ENCODE measurements at regions not wholly inside any gene's neighbourhood (a gene's known extent, or its start where the extent isn't known, plus 50 kb on each side); places are given as distances from the start of the nearest gene placed in this dataset.

DNA sequence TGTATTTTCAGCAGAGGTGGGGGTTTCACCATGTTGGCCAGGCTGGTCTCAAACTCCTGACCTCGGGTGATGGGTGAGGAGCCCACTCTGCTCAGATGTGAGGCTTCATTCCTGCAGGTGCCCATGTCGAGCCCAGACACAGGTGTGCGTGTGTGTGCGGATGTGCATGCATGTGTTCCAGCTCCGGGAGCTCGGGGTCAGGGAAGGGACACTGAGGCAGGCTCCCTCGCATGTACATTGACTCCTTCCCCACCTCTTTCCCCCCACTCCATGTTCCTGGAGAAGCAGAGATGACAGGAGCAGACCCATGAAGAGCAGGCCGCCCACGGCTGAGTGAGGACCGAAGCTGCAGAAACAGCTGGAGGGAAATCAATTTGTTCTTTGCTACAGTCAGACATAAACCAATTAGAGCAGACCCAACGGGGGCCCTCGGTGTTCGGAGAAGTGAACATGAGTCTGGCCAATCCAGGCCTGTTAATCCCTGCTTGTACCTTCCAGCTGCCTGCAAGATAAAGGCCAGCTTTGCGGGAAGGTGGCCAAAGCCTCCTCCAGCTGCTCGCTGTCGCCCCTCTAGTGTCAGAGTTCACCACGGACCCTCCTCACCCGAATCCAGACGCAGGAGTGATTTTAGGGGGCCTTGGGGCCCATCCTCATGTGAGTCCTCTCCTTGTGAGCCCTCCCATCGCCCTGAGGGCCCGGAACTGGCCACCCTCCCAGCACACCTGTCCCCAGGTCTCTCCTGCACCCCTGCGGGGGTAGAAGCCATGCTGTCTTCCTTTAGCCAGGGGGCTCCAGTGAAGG lies 321.0 kb upstream of the RTL1 start:
- Histone ChIP-seq H3K9me3 (ENCODE audit: low read depth, low read length, poor library complexity, severe bottlenecking) (no peaks in the 10 kb centered on the region), H3K27me3 (replicated peaks; ENCODE audit: insufficient read depth, low read depth, low read length, poor library complexity) (no peaks in the 10 kb centered on the region), H3K27ac (ENCODE audit: low read depth, low read length, poor library complexity, severe bottlenecking) (no peak overlapping the region), H3K4me1 (ENCODE audit: insufficient read depth, low read length, poor library complexity, severe bottlenecking) (no peaks in the 10 kb centered on the region), H3K4me3 (ENCODE audit: low read depth, low read length, poor library complexity, severe bottlenecking) (no peak overlapping the region), H3K36me3 (ENCODE audit: insufficient read depth, low read length, poor library complexity, severe bottlenecking) (no peaks in the 10 kb centered on the region)
- POLR2A ChIA-PET (ENCODE audit: low non-redundant PET), result no interaction called here
- intact Hi-C loops (cut with micrococcal nuclease; ENCODE audit: unreplicated experiment), result no loop called here
- CTCF ChIA-PET, result no interaction called here
- DNase-seq (ENCODE audit: low spot score), result peak; percentile 37
- BruUV-seq (replicated peaks), result no TSS peak
- TF ChIP-seq EZH2 (IDR thresholded peaks at IDR 0.05; ENCODE audit: borderline replicate concordance, low read depth, low read length, poor library complexity, severe bottlenecking) (no peak), CTCF (conservative IDR thresholded peaks at IDR 0.05; ENCODE audit: low read depth, low read length) (no peak)

GRCh38 chr14:101225157-101226152 lies 321.9 kb upstream of the RTL1 start:
- ChIA-PET CTCF (no interaction called here), POLR2A (ENCODE audit: low non-redundant PET) (no interaction called here)
- Histone ChIP-seq H3K4me1 (ENCODE audit: insufficient read depth, low read length, poor library complexity, severe bottlenecking) (no peaks in the 10 kb centered on the region), H3K27ac (ENCODE audit: low read depth, low read length, poor library complexity, severe bottlenecking) (no peak overlapping the region), H3K9me3 (ENCODE audit: low read depth, low read length, poor library complexity, severe bottlenecking) (no peaks in the 10 kb centered on the region), H3K36me3 (ENCODE audit: insufficient read depth, low read length, poor library complexity, severe bottlenecking) (no peaks in the 10 kb centered on the region), H3K4me3 (ENCODE audit: low read depth, low read length, poor library complexity, severe bottlenecking) (no peak overlapping the region), H3K27me3 (replicated peaks; ENCODE audit: insufficient read depth, low read depth, low read length, poor library complexity) (no peaks in the 10 kb centered on the region)
- intact Hi-C loops (cut with micrococcal nuclease; ENCODE audit: unreplicated experiment), result no loop called here
- BruUV-seq (replicated peaks), result no TSS peak
- TF ChIP-seq CTCF (conservative IDR thresholded peaks at IDR 0.05; ENCODE audit: low read depth, low read length) (no peak), EZH2 (IDR thresholded peaks at IDR 0.05; ENCODE audit: borderline replicate concordance, low read depth, low read length, poor library complexity, severe bottlenecking) (no peak)
- DNase-seq (ENCODE audit: low spot score), result no peak

DNA sequence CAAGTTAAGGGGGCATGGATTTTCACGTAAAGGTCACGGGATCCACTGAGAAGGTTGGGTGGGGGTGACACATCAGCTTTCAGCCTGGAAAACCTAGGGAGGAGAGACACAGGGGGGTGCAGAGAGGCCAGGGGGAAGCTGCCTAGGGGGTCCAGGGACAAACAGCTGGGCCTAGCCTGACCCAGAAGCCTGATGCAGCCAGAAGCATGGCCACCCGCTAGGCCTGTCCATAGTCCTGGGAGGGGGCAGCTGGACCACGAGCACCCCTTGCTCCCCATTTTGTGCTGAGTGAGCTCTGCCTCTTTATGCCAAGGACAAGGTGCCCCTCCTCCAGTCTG lies 322.7 kb upstream of the RTL1 start:
- Histone ChIP-seq H3K9me3 (ENCODE audit: low read depth, low read length, poor library complexity, severe bottlenecking) (no peaks in the 10 kb centered on the region), H3K27ac (ENCODE audit: low read depth, low read length, poor library complexity, severe bottlenecking) (no peak overlapping the region), H3K27me3 (replicated peaks; ENCODE audit: insufficient read depth, low read depth, low read length, poor library complexity) (no peaks in the 10 kb centered on the region), H3K36me3 (ENCODE audit: insufficient read depth, low read length, poor library complexity, severe bottlenecking) (no peaks in the 10 kb centered on the region), H3K4me3 (ENCODE audit: low read depth, low read length, poor library complexity, severe bottlenecking) (no peak overlapping the region), H3K4me1 (ENCODE audit: insufficient read depth, low read length, poor library complexity, severe bottlenecking) (no peaks in the 10 kb centered on the region)
- ChIA-PET CTCF (no interaction called here), POLR2A (ENCODE audit: low non-redundant PET) (no interaction called here)
- intact Hi-C loops (cut with micrococcal nuclease; ENCODE audit: unreplicated experiment), result no loop called here
- DNase-seq (ENCODE audit: low spot score), result no peak
- no peak for TF ChIP-seq CTCF (conservative IDR thresholded peaks at IDR 0.05; ENCODE audit: low read depth, low read length)
- TF ChIP-seq EZH2 (IDR thresholded peaks at IDR 0.05; ENCODE audit: borderline replicate concordance, low read depth, low read length, poor library complexity, severe bottlenecking), result no peak
- BruUV-seq (replicated peaks), result no TSS peak

All from A673 (cell line).